ENCODE measurements at regions not wholly inside any gene's neighbourhood (a gene's known extent, or its start where the extent isn't known, plus 50 kb on each side); places are given as distances from the start of the nearest gene placed in this dataset.
"Not testable (repeated sequence)": the region's sequence is repeated elsewhere in the genome, so short reads cannot be mapped to it uniquely, and the experiment has no call there.

GRCh38 chr10:38354410-38354809 lies 260.3 kb downstream of the ZNF37A start:
- TF ChIP-seq, protein P1, sequence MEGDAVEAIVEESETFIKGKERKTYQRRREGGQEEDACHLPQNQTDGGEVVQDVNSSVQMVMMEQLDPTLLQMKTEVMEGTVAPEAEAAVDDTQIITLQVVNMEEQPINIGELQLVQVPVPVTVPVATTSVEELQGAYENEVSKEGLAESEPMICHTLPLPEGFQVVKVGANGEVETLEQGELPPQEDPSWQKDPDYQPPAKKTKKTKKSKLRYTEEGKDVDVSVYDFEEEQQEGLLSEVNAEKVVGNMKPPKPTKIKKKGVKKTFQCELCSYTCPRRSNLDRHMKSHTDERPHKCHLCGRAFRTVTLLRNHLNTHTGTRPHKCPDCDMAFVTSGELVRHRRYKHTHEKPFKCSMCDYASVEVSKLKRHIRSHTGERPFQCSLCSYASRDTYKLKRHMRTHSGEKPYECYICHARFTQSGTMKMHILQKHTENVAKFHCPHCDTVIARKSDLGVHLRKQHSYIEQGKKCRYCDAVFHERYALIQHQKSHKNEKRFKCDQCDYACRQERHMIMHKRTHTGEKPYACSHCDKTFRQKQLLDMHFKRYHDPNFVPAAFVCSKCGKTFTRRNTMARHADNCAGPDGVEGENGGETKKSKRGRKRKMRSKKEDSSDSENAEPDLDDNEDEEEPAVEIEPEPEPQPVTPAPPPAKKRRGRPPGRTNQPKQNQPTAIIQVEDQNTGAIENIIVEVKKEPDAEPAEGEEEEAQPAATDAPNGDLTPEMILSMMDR (IDR thresholded peaks at IDR 0.05), result not testable (repeated sequence)
- TF ChIP-seq ZNF121 (CRISPR knock-in tag; IDR thresholded peaks at IDR 0.05); CBFB (CRISPR knock-in tag; IDR thresholded peaks at IDR 0.05; ENCODE audit: low read depth); GABPB1 (CRISPR knock-in tag; IDR thresholded peaks at IDR 0.05); ATF3 (CRISPR knock-in tag; conservative IDR thresholded peaks at IDR 0.05); ATF2 (CRISPR knock-in tag; IDR thresholded peaks at IDR 0.05; ENCODE audit: borderline replicate concordance, low read depth): not testable (repeated sequence)
- TF ChIP-seq, protein P2, sequence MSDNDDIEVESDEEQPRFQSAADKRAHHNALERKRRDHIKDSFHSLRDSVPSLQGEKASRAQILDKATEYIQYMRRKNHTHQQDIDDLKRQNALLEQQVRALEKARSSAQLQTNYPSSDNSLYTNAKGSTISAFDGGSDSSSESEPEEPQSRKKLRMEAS (CRISPR knock-in tag; IDR thresholded peaks at IDR 0.05), result not testable (repeated sequence)
- TF ChIP-seq, protein P3, sequence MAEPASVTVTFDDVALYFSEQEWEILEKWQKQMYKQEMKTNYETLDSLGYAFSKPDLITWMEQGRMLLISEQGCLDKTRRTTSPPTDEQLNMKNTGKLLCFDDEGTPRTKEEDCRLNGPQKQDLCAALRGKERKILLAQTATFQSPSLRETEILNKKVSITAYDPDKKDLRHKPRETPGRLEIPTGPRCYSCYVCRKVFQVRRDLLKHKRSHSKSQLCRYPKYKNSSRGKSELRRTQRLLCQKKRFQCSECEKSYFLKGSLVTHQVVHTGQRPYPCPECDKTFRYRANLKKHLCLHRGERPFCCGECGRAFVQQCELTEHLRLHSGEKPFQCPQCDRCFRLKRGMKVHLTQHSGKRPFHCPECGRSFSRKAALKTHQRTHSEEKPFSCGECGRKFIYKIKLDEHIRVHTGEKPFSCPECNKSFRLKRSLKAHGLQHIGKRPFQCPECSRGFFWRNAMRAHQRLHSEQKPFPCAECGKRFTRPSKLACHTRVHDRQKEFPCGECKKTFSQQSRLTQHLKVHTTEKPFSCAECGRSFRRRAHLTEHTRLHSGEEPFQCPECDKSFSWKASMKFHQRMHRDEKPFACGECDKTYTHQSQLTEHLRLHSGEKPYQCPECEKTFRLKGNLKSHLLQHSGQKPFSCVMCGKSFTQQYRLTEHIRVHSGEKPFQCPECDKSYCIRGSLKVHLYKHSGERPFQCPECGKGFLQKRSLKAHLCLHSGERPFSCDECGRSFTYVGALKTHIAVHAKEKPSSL (CRISPR knock-in tag; conservative IDR thresholded peaks at IDR 0.05), result not testable (repeated sequence)
